NCI-H510A treated with DMSO at 0.1 percent for 48 hours (cell line): ENCODE measurements at regions not wholly inside any gene's neighbourhood (a gene's known extent, or its start where the extent isn't known, plus 50 kb on each side); places are given as distances from the start of the nearest gene placed in this dataset.
"Not testable (repeated sequence)": the region's sequence is repeated elsewhere in the genome, so short reads cannot be mapped to it uniquely, and the experiment has no call there.

Experiments used
- DNase-seq: peaks from one replicate; lab custom pipeline; 2025; lab: John Stamatoyannopoulos, UW

GRCh38 chr5:174489920-174490597, 234.3 kb upstream of the MSX2 start:
- no peak for DNase-seq

- DNase-seq, result no peak
Observed at GRCh38 chr5:174490728-174491127, 233.7 kb upstream of the MSX2 start.

- DNase-seq, result no peak
Observed at GRCh38 chr5:174491265-174491664, 233.1 kb upstream of the MSX2 start.

GRCh38 chr5:174491761-174492350, 232.5 kb upstream of the MSX2 start:
- DNase-seq, result no peak

GRCh38 chr5:174493530-174493929, 230.9 kb upstream of the MSX2 start:
- DNase-seq, result no peak

GRCh38 chr5:174497939-174498338, 226.4 kb upstream of the MSX2 start:
- DNase-seq, result not testable (repeated sequence)

GRCh38 chr5:174498575-174498974, 225.8 kb upstream of the MSX2 start:
- DNase-seq, result not testable (repeated sequence)

- DNase-seq, result no peak
Observed at GRCh38 chr5:174500636-174501035, 223.7 kb upstream of the MSX2 start.

- no peak for DNase-seq
Observed at GRCh38 chr5:174501461-174502069, 222.8 kb upstream of the MSX2 start.

GRCh38 chr5:174503086-174503460, 221.3 kb upstream of the MSX2 start:
- no peak for DNase-seq

- DNase-seq, result no peak
Observed at GRCh38 chr5:174503461-174504265, 220.7 kb upstream of the MSX2 start.

GRCh38 chr5:174504266-174504726, 220.1 kb upstream of the MSX2 start:
- DNase-seq, result no peak

- DNase-seq, result no peak
Observed at GRCh38 chr5:174505621-174506020, 218.8 kb upstream of the MSX2 start.

- DNase-seq, result not testable (repeated sequence)
Observed at GRCh38 chr5:174510782-174511453, 213.5 kb upstream of the MSX2 start.

GRCh38 chr5:174511714-174512253, 212.6 kb upstream of the MSX2 start:
- DNase-seq, result peak; percentile 22

- DNase-seq, result no peak
Observed at GRCh38 chr5:174514325-174514724, 210.1 kb upstream of the MSX2 start.

- DNase-seq, result no peak
Observed at GRCh38 chr5:174514983-174515394, 209.4 kb upstream of the MSX2 start.

GRCh38 chr5:174516741-174517140, 207.6 kb upstream of the MSX2 start:
- DNase-seq, result no peak

GRCh38 chr5:174518512-174518911, 205.9 kb upstream of the MSX2 start:
- DNase-seq, result no peak

- no peak for DNase-seq
Observed at GRCh38 chr5:174520420-174521396, 203.7 kb upstream of the MSX2 start.
